WERI-Rb-1 (cell line): ENCODE measurements at regions not wholly inside any gene's neighbourhood (a gene's known extent, or its start where the extent isn't known, plus 50 kb on each side); places are given as distances from the start of the nearest gene placed in this dataset.

Source experiments
- DNase-seq: peaks from one replicate; pipeline ENCODE4 v3.0.0-alpha.2; 2020
- H3K27ac ChIP-seq: fragments of 250-450 bp; sonication (Bioruptor Pico); 2 replicates; pipeline ENCODE4 v1.5.1; 2020; ENCODE audit warnings: mild to moderate bottlenecking, moderate library complexity
- H3K27me3 ChIP-seq: fragments of 250-450 bp; sonication (Bioruptor Pico); 2 replicates; pipeline ENCODE4 v1.5.1; 2021; ENCODE audit warnings: mild to moderate bottlenecking, low read depth, moderate library complexity; ENCODE audit not compliant: insufficient read depth, severe bottlenecking
- H3K36me3 ChIP-seq: fragments of 250-450 bp; sonication (Bioruptor Pico); 2 replicates; pipeline ENCODE4 v1.5.1; 2020; ENCODE audit warnings: mild to moderate bottlenecking, moderate library complexity
- H3K4me3 ChIP-seq: 2 replicates; pipeline ENCODE4 v1.5.1; 2011; ENCODE audit warnings: low read depth, mild to moderate bottlenecking, control low read depth, low read length
- H3K9me3 ChIP-seq: fragments of 250-450 bp; sonication (Bioruptor Pico); 2 replicates; pipeline ENCODE4 v1.5.1; 2021; ENCODE audit warnings: mild to moderate bottlenecking, moderate library complexity; ENCODE audit not compliant: severe bottlenecking
- CTCF ChIP-seq: IDR thresholded peaks from 2 replicates; pipeline ENCODE4 v1.5.1; 2011; ENCODE audit warnings: low read depth, mild to moderate bottlenecking, control low read depth, inconsistent platforms, low read length

- DNase-seq = no peak
- no peak for TF ChIP-seq CTCF
- H3K9me3 ChIP-seq = no peaks in the 10 kb centered on the region
- H3K27me3 ChIP-seq = no peaks in the 10 kb centered on the region
- no peak overlapping the region for H3K27ac ChIP-seq
- no peak overlapping the region for H3K4me3 ChIP-seq
- H3K36me3 ChIP-seq = no peaks in the 10 kb centered on the region
Observed at GRCh38 chr2:123528996-123529707, 495.9 kb upstream of the CNTNAP5 start.

- H3K4me3 ChIP-seq = no peak overlapping the region
- TF ChIP-seq CTCF = no peak
- H3K9me3 ChIP-seq = no peaks in the 10 kb centered on the region
- H3K27ac ChIP-seq = no peak overlapping the region
- no peak for DNase-seq
- H3K36me3 ChIP-seq = no peaks in the 10 kb centered on the region
- no peaks in the 10 kb centered on the region for H3K27me3 ChIP-seq
Observed at GRCh38 chr2:123530004-123530403, 495.1 kb upstream of the CNTNAP5 start.

- Histone ChIP-seq H3K4me3 (no peak overlapping the region), H3K9me3 (no peaks in the 10 kb centered on the region), H3K27ac (no peak overlapping the region), H3K27me3 (no peaks in the 10 kb centered on the region), H3K36me3 (no peaks in the 10 kb centered on the region)
- no peak for DNase-seq
- no peak for TF ChIP-seq CTCF
Observed at GRCh38 chr2:123532126-123532525, 493.0 kb upstream of the CNTNAP5 start.

GRCh38 chr2:123532994-123533393 lies 492.1 kb upstream of the CNTNAP5 start:
- no peak for TF ChIP-seq CTCF
- no peaks in the 10 kb centered on the region for H3K27me3 ChIP-seq
- no peaks in the 10 kb centered on the region for H3K36me3 ChIP-seq
- H3K4me3 ChIP-seq = no peak overlapping the region
- no peaks in the 10 kb centered on the region for H3K9me3 ChIP-seq
- DNase-seq = no peak
- H3K27ac ChIP-seq = no peak overlapping the region

- Histone ChIP-seq H3K9me3 (peaks cover 3% of the 10 kb centered on the region), H3K27ac (no peak overlapping the region), H3K36me3 (no peaks in the 10 kb centered on the region), H3K27me3 (no peaks in the 10 kb centered on the region), H3K4me3 (no peak overlapping the region)
- DNase-seq = no peak
- no peak for TF ChIP-seq CTCF
Observed at GRCh38 chr2:123540291-123540690, 484.8 kb upstream of the CNTNAP5 start.

GRCh38 chr2:123546353-123546752 lies 478.7 kb upstream of the CNTNAP5 start:
- Histone ChIP-seq H3K36me3 (no peaks in the 10 kb centered on the region), H3K27me3 (no peaks in the 10 kb centered on the region), H3K9me3 (peaks cover 3% of the 10 kb centered on the region), H3K27ac (no peak overlapping the region), H3K4me3 (no peak overlapping the region)
- DNase-seq = no peak
- TF ChIP-seq CTCF = no peak
